Liver (tissue), 8 donors: ENCODE measurements at regions not wholly inside any gene's neighbourhood (a gene's known extent, or its start where the extent isn't known, plus 50 kb on each side); places are given as distances from the start of the nearest gene placed in this dataset.

Source experiments
- DNase-seq: peaks from one replicate; pipeline ENCODE4 v3.0.0-alpha.2; 2017; ENCODE audit warnings: low spot score
- H3K27ac ChIP-seq, 2 donors: one replicate each; pipeline ENCODE4 v1.7.0; 2013; ENCODE audit warnings: inconsistent platforms in 2 of 2, low read length in 2 of 2, control low read depth in 1 of 2, low read depth in 1 of 2, mild to moderate bottlenecking in 1 of 2
- H3K27me3 ChIP-seq, 4 donors: one replicate each; pipeline versions ENCODE4 v1.6.1 to v1.7.0; 2013; ENCODE audit warnings: low read length in 3 of 4, inconsistent platforms in 1 of 4, mild to moderate bottlenecking in 1 of 4, moderate library complexity in 1 of 4; ENCODE audit not compliant: control insufficient read depth in 4 of 4, insufficient read depth in 4 of 4
- H3K36me3 ChIP-seq, 4 donors: one replicate each; pipeline versions ENCODE4 v1.6.1 to v1.7.0; 2013; ENCODE audit warnings: low read length in 3 of 4, mild to moderate bottlenecking in 3 of 4, low read depth in 1 of 4, moderate library complexity in 1 of 4; ENCODE audit not compliant: control insufficient read depth in 4 of 4, insufficient read depth in 3 of 4
- H3K4me1 ChIP-seq, 4 donors: one replicate each; pipeline versions ENCODE4 v1.6.1 to v1.7.0; 2013; ENCODE audit warnings: low read length in 3 of 4, mild to moderate bottlenecking in 3 of 4, moderate library complexity in 1 of 4; ENCODE audit not compliant: control insufficient read depth in 4 of 4, insufficient read depth in 4 of 4
- H3K4me3 ChIP-seq, 3 donors: one replicate each; pipeline versions ENCODE4 v1.6.1 to v1.7.0; 2013; ENCODE audit warnings: low read length in 3 of 3, control low read depth in 1 of 3, low read depth in 1 of 3, mild to moderate bottlenecking in 1 of 3
- H3K9ac ChIP-seq, 2 donors: one replicate each; pipeline ENCODE4 v1.7.0; 2013; ENCODE audit warnings: low read length in 2 of 2, mild to moderate bottlenecking in 2 of 2, moderate library complexity in 2 of 2, control low read depth in 1 of 2, low read depth in 1 of 2
- H3K9me3 ChIP-seq, 4 donors: one replicate each; pipeline versions ENCODE4 v1.6.1 to v1.7.0; 2013; ENCODE audit warnings: low read length in 3 of 4; ENCODE audit not compliant: control insufficient read depth in 4 of 4
- ATF3 ChIP-seq: IDR thresholded peaks from 2 replicates; pipeline ENCODE4 v1.6.1; 2016; ENCODE audit warnings: antibody characterized with exemption
- EGR1 ChIP-seq, 2 donors: IDR thresholded peaks; 2 replicates each; pipeline ENCODE4 v1.6.1; 2016 to 2018; ENCODE audit warnings: antibody characterized with exemption in 2 of 2, low read depth in 2 of 2
- FOXA1 ChIP-seq: IDR thresholded peaks from 2 replicates; pipeline ENCODE4 v1.6.1; 2016; ENCODE audit warnings: antibody characterized with exemption
- FOXA2 ChIP-seq: IDR thresholded peaks from 2 replicates; pipeline ENCODE4 v1.6.1; 2016; ENCODE audit warnings: antibody characterized with exemption
- GABPA ChIP-seq, 2 donors: IDR thresholded peaks in 1 of 2; conservative IDR thresholded peaks in 1 of 2; 2 replicates each; pipeline ENCODE4 v1.6.1; 2016; ENCODE audit warnings: antibody characterized with exemption in 2 of 2, mild to moderate bottlenecking in 1 of 2, moderate library complexity in 1 of 2
- HNF4A ChIP-seq, 2 donors: conservative IDR thresholded peaks; 2 replicates each; pipeline ENCODE4 v1.6.1; 2016; ENCODE audit warnings: antibody characterized with exemption in 2 of 2, mild to moderate bottlenecking in 2 of 2
- HNF4G ChIP-seq: IDR thresholded peaks from 2 replicates; pipeline ENCODE4 v1.6.1; 2016; ENCODE audit warnings: antibody characterized with exemption
- JUND ChIP-seq, 2 donors: IDR thresholded peaks; 2 replicates each; pipeline ENCODE4 v1.6.1; 2016; ENCODE audit warnings: antibody characterized with exemption in 2 of 2
- MAX ChIP-seq: IDR thresholded peaks from 2 replicates; pipeline ENCODE4 v1.6.1; 2016; ENCODE audit warnings: antibody characterized with exemption
- NR2F2 ChIP-seq: IDR thresholded peaks from 2 replicates; pipeline ENCODE4 v1.6.1; 2016; ENCODE audit warnings: antibody characterized with exemption
- RAD21 ChIP-seq, 2 donors: IDR thresholded peaks; 2 replicates each; pipeline ENCODE4 v1.6.1; 2016; ENCODE audit warnings: antibody characterized with exemption in 2 of 2, mild to moderate bottlenecking in 2 of 2
- RXRA ChIP-seq, 2 donors: IDR thresholded peaks; 2 replicates each; pipeline ENCODE4 v1.6.1; 2017 to 2018; ENCODE audit warnings: antibody characterized with exemption in 2 of 2, mild to moderate bottlenecking in 1 of 2
- SP1 ChIP-seq: IDR thresholded peaks from 2 replicates; pipeline ENCODE4 v1.6.1; 2018; ENCODE audit warnings: antibody characterized with exemption, mild to moderate bottlenecking
- TAF1 ChIP-seq: conservative IDR thresholded peaks from 2 replicates; pipeline ENCODE4 v1.6.1; 2016; ENCODE audit warnings: antibody characterized with exemption, mild to moderate bottlenecking
- YY1 ChIP-seq: IDR thresholded peaks from 2 replicates; pipeline ENCODE4 v1.6.1; 2016; ENCODE audit warnings: antibody characterized with exemption, mild to moderate bottlenecking
- WGBS: extraction: QIAGEN DNeasy Blood & Tissue Kit; methylation state at CpG from one replicate; pipeline ENCODE4 v1.1.7; 2013; 5-methylcytosine and 5-hydroxymethylcytosine counted together
- TF ChIP-seq, protein P1 (sequence below): fragments of 150-350 bp; IDR thresholded peaks from 2 replicates; pipeline ENCODE4 v1.5.1; 2017; ENCODE audit warnings: improper control_type of control experiment, low read depth, low read length; ENCODE audit not compliant: missing input control
- TF ChIP-seq, protein P2 (sequence below): IDR thresholded peaks from 2 replicates; pipeline ENCODE4 v1.6.1; 2016; ENCODE audit warnings: antibody characterized with exemption, mild to moderate bottlenecking
- donor health status: healthy.
- donor health status: healthy.
- donor health status: healthy.
- donor health status: healthy.
- donor health status: healthy.

- Histone ChIP-seq H3K36me3 (no peaks in the 10 kb centered on the region), H3K27ac (no peak overlapping the region), H3K9me3 (no peaks in the 10 kb centered on the region), H3K4me1 (peaks cover 0 to 5% (median 1%) of the 10 kb centered on the region in 4 donors), H3K9ac (no peak overlapping the region), H3K4me3 (no peak overlapping the region), H3K27me3 (no peaks in the 10 kb centered on the region)
- no peak for TF ChIP-seq TAF1
- TF ChIP-seq ATF3 = no peak
- TF ChIP-seq EGR1 (IDR thresholded peaks at IDR 0.05; ENCODE audit: low read depth in 2 of 2) = no peak
- TF ChIP-seq, protein P1, sequence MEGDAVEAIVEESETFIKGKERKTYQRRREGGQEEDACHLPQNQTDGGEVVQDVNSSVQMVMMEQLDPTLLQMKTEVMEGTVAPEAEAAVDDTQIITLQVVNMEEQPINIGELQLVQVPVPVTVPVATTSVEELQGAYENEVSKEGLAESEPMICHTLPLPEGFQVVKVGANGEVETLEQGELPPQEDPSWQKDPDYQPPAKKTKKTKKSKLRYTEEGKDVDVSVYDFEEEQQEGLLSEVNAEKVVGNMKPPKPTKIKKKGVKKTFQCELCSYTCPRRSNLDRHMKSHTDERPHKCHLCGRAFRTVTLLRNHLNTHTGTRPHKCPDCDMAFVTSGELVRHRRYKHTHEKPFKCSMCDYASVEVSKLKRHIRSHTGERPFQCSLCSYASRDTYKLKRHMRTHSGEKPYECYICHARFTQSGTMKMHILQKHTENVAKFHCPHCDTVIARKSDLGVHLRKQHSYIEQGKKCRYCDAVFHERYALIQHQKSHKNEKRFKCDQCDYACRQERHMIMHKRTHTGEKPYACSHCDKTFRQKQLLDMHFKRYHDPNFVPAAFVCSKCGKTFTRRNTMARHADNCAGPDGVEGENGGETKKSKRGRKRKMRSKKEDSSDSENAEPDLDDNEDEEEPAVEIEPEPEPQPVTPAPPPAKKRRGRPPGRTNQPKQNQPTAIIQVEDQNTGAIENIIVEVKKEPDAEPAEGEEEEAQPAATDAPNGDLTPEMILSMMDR = no peak
- TF ChIP-seq NR2F2 = no peak
- no peak for TF ChIP-seq RXRA (IDR thresholded peaks at IDR 0.05)
- no peak for TF ChIP-seq MAX
- TF ChIP-seq JUND (IDR thresholded peaks at IDR 0.05) = no peak
- TF ChIP-seq HNF4G = no peak
- no peak for TF ChIP-seq RAD21 (IDR thresholded peaks at IDR 0.05)
- no peak for TF ChIP-seq SP1
- no peak for TF ChIP-seq FOXA1
- no peak for TF ChIP-seq GABPA (IDR thresholded peaks at IDR 0.05 in 1 of 2, conservative IDR thresholded peaks at IDR 0.05 in 1 of 2)
- TF ChIP-seq, protein P2, sequence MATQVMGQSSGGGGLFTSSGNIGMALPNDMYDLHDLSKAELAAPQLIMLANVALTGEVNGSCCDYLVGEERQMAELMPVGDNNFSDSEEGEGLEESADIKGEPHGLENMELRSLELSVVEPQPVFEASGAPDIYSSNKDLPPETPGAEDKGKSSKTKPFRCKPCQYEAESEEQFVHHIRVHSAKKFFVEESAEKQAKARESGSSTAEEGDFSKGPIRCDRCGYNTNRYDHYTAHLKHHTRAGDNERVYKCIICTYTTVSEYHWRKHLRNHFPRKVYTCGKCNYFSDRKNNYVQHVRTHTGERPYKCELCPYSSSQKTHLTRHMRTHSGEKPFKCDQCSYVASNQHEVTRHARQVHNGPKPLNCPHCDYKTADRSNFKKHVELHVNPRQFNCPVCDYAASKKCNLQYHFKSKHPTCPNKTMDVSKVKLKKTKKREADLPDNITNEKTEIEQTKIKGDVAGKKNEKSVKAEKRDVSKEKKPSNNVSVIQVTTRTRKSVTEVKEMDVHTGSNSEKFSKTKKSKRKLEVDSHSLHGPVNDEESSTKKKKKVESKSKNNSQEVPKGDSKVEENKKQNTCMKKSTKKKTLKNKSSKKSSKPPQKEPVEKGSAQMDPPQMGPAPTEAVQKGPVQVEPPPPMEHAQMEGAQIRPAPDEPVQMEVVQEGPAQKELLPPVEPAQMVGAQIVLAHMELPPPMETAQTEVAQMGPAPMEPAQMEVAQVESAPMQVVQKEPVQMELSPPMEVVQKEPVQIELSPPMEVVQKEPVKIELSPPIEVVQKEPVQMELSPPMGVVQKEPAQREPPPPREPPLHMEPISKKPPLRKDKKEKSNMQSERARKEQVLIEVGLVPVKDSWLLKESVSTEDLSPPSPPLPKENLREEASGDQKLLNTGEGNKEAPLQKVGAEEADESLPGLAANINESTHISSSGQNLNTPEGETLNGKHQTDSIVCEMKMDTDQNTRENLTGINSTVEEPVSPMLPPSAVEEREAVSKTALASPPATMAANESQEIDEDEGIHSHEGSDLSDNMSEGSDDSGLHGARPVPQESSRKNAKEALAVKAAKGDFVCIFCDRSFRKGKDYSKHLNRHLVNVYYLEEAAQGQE = no peak
- TF ChIP-seq HNF4A (conservative IDR thresholded peaks at IDR 0.05) = no peak
- WGBS = 93% methylated on average over 4 of the region's 4 CpGs
- no peak for DNase-seq
These were observed 52.1 kb upstream of the DIPK1A start for GRCh38 chr1:93013145-93014065.

GRCh38 chr1:93014168-93014567 lies 52.9 kb upstream of the DIPK1A start:
- no peak overlapping the region for H3K9ac ChIP-seq
- H3K27ac ChIP-seq = no peak overlapping the region
- no peak overlapping the region for H3K4me3 ChIP-seq
- no peaks in the 10 kb centered on the region for H3K27me3 ChIP-seq
- H3K36me3 ChIP-seq = no peaks in the 10 kb centered on the region
- no peaks in the 10 kb centered on the region for H3K9me3 ChIP-seq
- DNase-seq = no peak
- WGBS = 47% methylated on average over 2 of the region's 2 CpGs
- H3K4me1 ChIP-seq = peaks cover 0 to 5% (median 1%) of the 10 kb centered on the region in 4 donors
- TF ChIP-seq RXRA (IDR thresholded peaks at IDR 0.05) = no peak
- TF ChIP-seq EGR1 (IDR thresholded peaks at IDR 0.05; ENCODE audit: low read depth in 2 of 2) = no peak
- no peak for TF ChIP-seq MAX
- no peak for TF ChIP-seq NR2F2
- TF ChIP-seq, protein P1 = no peak
- TF ChIP-seq GABPA (IDR thresholded peaks at IDR 0.05 in 1 of 2, conservative IDR thresholded peaks at IDR 0.05 in 1 of 2) = no peak
- TF ChIP-seq, protein P2 = no peak
- no peak for TF ChIP-seq FOXA2
- no peak for TF ChIP-seq HNF4G
- no peak for TF ChIP-seq SP1
- no peak for TF ChIP-seq YY1
- TF ChIP-seq FOXA1 = no peak
- TF ChIP-seq JUND (IDR thresholded peaks at IDR 0.05) = no peak
- TF ChIP-seq TAF1 = no peak
